K562 (cell line): ENCODE measurements at regions not wholly inside any gene's neighbourhood (a gene's known extent, or its start where the extent isn't known, plus 50 kb on each side); places are given as distances from the start of the nearest gene placed in this dataset.

ENCODE experiments used
- BHLHE40 ChIP-seq: IDR thresholded peaks from 2 replicates; pipeline ENCODE4 v1.6.1; 2011; ENCODE audit warnings: low read length, improper control_type of control experiment
- CBFA2T3 ChIP-seq: fragments of 450-650 bp; IDR thresholded peaks from 2 replicates; pipeline ENCODE4 v1.6.1; 2017
- DLX4 ChIP-seq: fragments of 250-450 bp; sonication (Bioruptor Pico); IDR thresholded peaks from 2 replicates; pipeline ENCODE4 v1.6.1; 2021; ENCODE audit warnings: mild to moderate bottlenecking
- E2F8 ChIP-seq: fragments of 450-650 bp; IDR thresholded peaks from 2 replicates; pipeline ENCODE4 v1.7.1; 2018; ENCODE audit warnings: mild to moderate bottlenecking, low read depth; ENCODE audit not compliant: partially characterized antibody
- FOS ChIP-seq: IDR thresholded peaks from 3 replicates; pipeline ENCODE4 v1.6.1; 2011; ENCODE audit not compliant: insufficient read length; ENCODE audit errors: extremely low read depth
- PCBP1 ChIP-seq: fragments of 200-400 bp; formaldehyde crosslinking; IDR thresholded peaks from 2 replicates; pipeline ENCODE4 v1.6.1; 2018; ENCODE audit warnings: mild to moderate bottlenecking, low read depth, low read length; ENCODE audit not compliant: poor library complexity, severe bottlenecking
- RCOR1 ChIP-seq, 2 experiments: IDR thresholded peaks; 2 replicates each; pipeline ENCODE4 v1.6.1; 2012; ENCODE audit warnings: low read depth in 2 of 2, low read length in 2 of 2, borderline replicate concordance in 1 of 2, improper control_type of control experiment in 1 of 2
- SMAD3 ChIP-seq: fragments of 450-650 bp; formaldehyde crosslinking; conservative IDR thresholded peaks from 2 replicates; pipeline ENCODE4 v1.4.0; 2020; ENCODE audit warnings: mild to moderate bottlenecking
- STAG1 ChIP-seq: sonication (generic); formaldehyde crosslinking; IDR thresholded peaks from 2 replicates; pipeline ENCODE4 v1.5.0; 2020; ENCODE audit warnings: missing genetic modification reagents, borderline replicate concordance
- TCF7 ChIP-seq: sonication (generic); IDR thresholded peaks from 2 replicates; pipeline ENCODE4 v1.6.1; 2016; ENCODE audit warnings: antibody characterized with exemption, borderline replicate concordance
- ZNF212 ChIP-seq: fragments of 450-650 bp; formaldehyde crosslinking; IDR thresholded peaks from 2 replicates; pipeline ENCODE4 v1.4.0; 2020; ENCODE audit warnings: mild to moderate bottlenecking
- ZNF407 ChIP-seq: fragments of 450-650 bp; IDR thresholded peaks from 2 replicates; pipeline ENCODE4 v1.6.1; 2016; ENCODE audit warnings: low read depth
- ZNF609 ChIP-seq: sonication (generic); formaldehyde crosslinking; IDR thresholded peaks from 2 replicates; pipeline ENCODE4 v1.8.1; 2023; ENCODE audit warnings: missing genetic modification reagents, mild to moderate bottlenecking, borderline replicate concordance

- TF ChIP-seq ZNF609 (CRISPR knock-in tag) (no peak), DLX4 (CRISPR knock-in tag) (no peak), FOS (no peak), ZNF407 (peak; percentile 60; the same call in 1 of the 2 replicates), SMAD3 (no peak), ZNF212 (CRISPR knock-in tag) (no peak), STAG1 (CRISPR knock-in tag) (no peak), E2F8 (no peak), RCOR1 (IDR thresholded peaks at IDR 0.05; ENCODE audit: borderline replicate concordance in 1 of 2, low read depth in 2 of 2, low read length in 2 of 2) (no peak), BHLHE40 (no peak), PCBP1 (no peak), CBFA2T3 (peak; percentile 97), TCF7 (0 out of 2 replicates have a peak, but pooled peaks have one; percentile 26)
Observed at GRCh38 chr1:224061436-224061835, 52.5 kb upstream of the FBXO28 start (continued).
